MM.1S (cell line): ENCODE measurements at regions not wholly inside any gene's neighbourhood (a gene's known extent, or its start where the extent isn't known, plus 50 kb on each side); places are given as distances from the start of the nearest gene placed in this dataset.

Source experiments
- DNase-seq: peaks from one replicate; pipeline ENCODE4 v3.0.0-alpha.2; 2015
- H2AFZ ChIP-seq: fragments of 300-600 bp; sonication (generic); 2 replicates; pipeline ENCODE4 v1.6.0; 2016; ENCODE audit warnings: antibody characterized with exemption, low read length
- H3F3A ChIP-seq: fragments of 300-600 bp; sonication (generic); 2 replicates; pipeline ENCODE4 v1.6.1; 2016; ENCODE audit warnings: mild to moderate bottlenecking, antibody characterized with exemption, low read length, moderate library complexity, mixed read lengths; ENCODE audit not compliant: insufficient read depth
- H3K27ac ChIP-seq: fragments of 300-600 bp; sonication (generic); 2 replicates; pipeline ENCODE4 v1.5.1; 2016; ENCODE audit warnings: mild to moderate bottlenecking, low read length
- H3K27me3 ChIP-seq: fragments of 300-600 bp; sonication (generic); replicated peaks from 2 replicates; pipeline ENCODE4 v1.6.0; 2016; ENCODE audit warnings: low read length; ENCODE audit not compliant: insufficient read depth
- H3K36me3 ChIP-seq: fragments of 300-600 bp; sonication (generic); replicated peaks from 2 replicates; pipeline ENCODE4 v1.6.1; 2016; ENCODE audit warnings: mild to moderate bottlenecking, low read length, mixed read lengths; ENCODE audit not compliant: insufficient read depth
- H3K4me1 ChIP-seq: fragments of 300-600 bp; sonication (generic); 2 replicates; pipeline ENCODE4 v1.6.1; 2016; ENCODE audit warnings: low read length, mixed read lengths
- H3K4me2 ChIP-seq: fragments of 300-600 bp; sonication (generic); 2 replicates; pipeline ENCODE4 v1.6.0; 2016; ENCODE audit warnings: low read depth, low read length
- H3K4me3 ChIP-seq: fragments of 300-600 bp; sonication (generic); 2 replicates; pipeline ENCODE4 v1.5.1; 2016; ENCODE audit warnings: low read length, mixed read lengths
- H3K79me2 ChIP-seq: fragments of 300-600 bp; sonication (generic); 2 replicates; pipeline ENCODE4 v1.6.1; 2016; ENCODE audit warnings: mixed run types, low read length, mixed read lengths
- H3K9ac ChIP-seq: fragments of 300-600 bp; sonication (generic); 2 replicates; pipeline ENCODE4 v1.6.1; 2016; ENCODE audit warnings: low read length, mixed read lengths
- H3K9me2 ChIP-seq: fragments of 300-600 bp; sonication (generic); replicated peaks from 2 replicates; pipeline ENCODE4 v1.6.1; 2016; ENCODE audit warnings: mild to moderate bottlenecking, low read length, mixed read lengths; ENCODE audit not compliant: insufficient read depth
- H3K9me3 ChIP-seq: fragments of 300-600 bp; sonication (generic); replicated peaks from 2 replicates; pipeline ENCODE4 v1.6.1; 2016; ENCODE audit warnings: mild to moderate bottlenecking, low read length, mixed read lengths; ENCODE audit not compliant: insufficient read depth
- H4K20me1 ChIP-seq: fragments of 300-600 bp; sonication (generic); 2 replicates; pipeline ENCODE4 v1.6.1; 2016; ENCODE audit warnings: mild to moderate bottlenecking, low read length, moderate library complexity, mixed read lengths; ENCODE audit not compliant: insufficient read depth
- EZH2 ChIP-seq: fragments of 300-600 bp; sonication (generic); optimal IDR thresholded peaks from 2 replicates; pipeline ENCODE3; 2017; ENCODE audit warnings: low read depth, mild to moderate bottlenecking, antibody characterized with exemption, low read length, mixed read lengths
- EZH2phosphoT487 ChIP-seq: fragments of 300-600 bp; sonication (generic); IDR thresholded peaks from 2 replicates; pipeline ENCODE4 v1.6.1; 2018; ENCODE audit warnings: antibody characterized with exemption, low read length
- TF ChIP-seq, protein P1 (sequence below): fragments of 300-600 bp; sonication (generic); IDR thresholded peaks from 2 replicates; pipeline ENCODE4 v1.5.1; 2016; ENCODE audit warnings: antibody characterized with exemption, low read length, mixed read lengths

DNA sequence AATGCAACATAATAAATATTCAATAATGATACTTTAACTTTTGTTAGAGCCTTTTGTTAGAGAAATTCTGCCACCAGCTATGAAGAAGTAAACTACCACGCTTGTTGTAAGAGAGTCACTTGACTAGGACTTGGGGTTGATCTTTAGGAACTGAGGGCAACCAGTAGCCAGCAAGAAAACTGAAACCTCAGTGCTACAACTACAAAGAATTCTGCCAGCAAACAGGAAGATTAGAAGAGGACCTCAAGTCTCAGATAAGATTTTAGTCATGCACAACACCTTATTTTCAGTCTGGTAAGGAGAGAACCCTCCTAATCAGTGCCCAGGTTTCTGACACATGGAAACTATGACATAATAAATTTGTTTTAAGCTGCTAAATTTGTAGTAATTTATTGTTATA is 498.3 kb upstream of the STEAP1 start:
- no peak overlapping the region for H2AFZ ChIP-seq
- no peaks in the 10 kb centered on the region for H3F3A ChIP-seq
- no peak overlapping the region for H3K4me2 ChIP-seq
- no peak overlapping the region for H3K4me3 ChIP-seq
- H4K20me1 ChIP-seq, result no peaks in the 10 kb centered on the region
- TF ChIP-seq, protein P1, sequence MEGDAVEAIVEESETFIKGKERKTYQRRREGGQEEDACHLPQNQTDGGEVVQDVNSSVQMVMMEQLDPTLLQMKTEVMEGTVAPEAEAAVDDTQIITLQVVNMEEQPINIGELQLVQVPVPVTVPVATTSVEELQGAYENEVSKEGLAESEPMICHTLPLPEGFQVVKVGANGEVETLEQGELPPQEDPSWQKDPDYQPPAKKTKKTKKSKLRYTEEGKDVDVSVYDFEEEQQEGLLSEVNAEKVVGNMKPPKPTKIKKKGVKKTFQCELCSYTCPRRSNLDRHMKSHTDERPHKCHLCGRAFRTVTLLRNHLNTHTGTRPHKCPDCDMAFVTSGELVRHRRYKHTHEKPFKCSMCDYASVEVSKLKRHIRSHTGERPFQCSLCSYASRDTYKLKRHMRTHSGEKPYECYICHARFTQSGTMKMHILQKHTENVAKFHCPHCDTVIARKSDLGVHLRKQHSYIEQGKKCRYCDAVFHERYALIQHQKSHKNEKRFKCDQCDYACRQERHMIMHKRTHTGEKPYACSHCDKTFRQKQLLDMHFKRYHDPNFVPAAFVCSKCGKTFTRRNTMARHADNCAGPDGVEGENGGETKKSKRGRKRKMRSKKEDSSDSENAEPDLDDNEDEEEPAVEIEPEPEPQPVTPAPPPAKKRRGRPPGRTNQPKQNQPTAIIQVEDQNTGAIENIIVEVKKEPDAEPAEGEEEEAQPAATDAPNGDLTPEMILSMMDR, result no peak
- TF ChIP-seq EZH2, result no peak
- no peak for TF ChIP-seq EZH2phosphoT487
- no peaks in the 10 kb centered on the region for H3K27me3 ChIP-seq
- H3K9ac ChIP-seq, result no peak overlapping the region
- H3K79me2 ChIP-seq, result no peaks in the 10 kb centered on the region
- H3K9me3 ChIP-seq, result no peaks in the 10 kb centered on the region
- no peaks in the 10 kb centered on the region for H3K9me2 ChIP-seq
- peak; percentile 47 for DNase-seq
- H3K4me1 ChIP-seq, result no peaks in the 10 kb centered on the region
- H3K27ac ChIP-seq, result no peak overlapping the region
- no peaks in the 10 kb centered on the region for H3K36me3 ChIP-seq

GRCh38 chr7:89661876-89662275 is 492.4 kb upstream of the STEAP1 start:
- H3K79me2 ChIP-seq, result no peaks in the 10 kb centered on the region
- no peak overlapping the region for H3K4me2 ChIP-seq
- no peak overlapping the region for H3K27ac ChIP-seq
- H3K27me3 ChIP-seq, result no peaks in the 10 kb centered on the region
- no peak overlapping the region for H2AFZ ChIP-seq
- no peaks in the 10 kb centered on the region for H3K9me3 ChIP-seq
- no peaks in the 10 kb centered on the region for H3K4me1 ChIP-seq
- no peaks in the 10 kb centered on the region for H3F3A ChIP-seq
- TF ChIP-seq EZH2phosphoT487 (no peak), EZH2 (no peak)
- TF ChIP-seq, protein P1, result no peak
- H3K9me2 ChIP-seq, result no peaks in the 10 kb centered on the region
- H3K9ac ChIP-seq, result no peak overlapping the region
- DNase-seq, result no peak
- no peak overlapping the region for H3K4me3 ChIP-seq
- H3K36me3 ChIP-seq, result no peaks in the 10 kb centered on the region
- H4K20me1 ChIP-seq, result no peaks in the 10 kb centered on the region

GRCh38 chr7:89666136-89666835 is 488.0 kb upstream of the STEAP1 start:
- no peaks in the 10 kb centered on the region for H3F3A ChIP-seq
- H3K9me2 ChIP-seq, result no peaks in the 10 kb centered on the region
- no peaks in the 10 kb centered on the region for H3K36me3 ChIP-seq
- no peak overlapping the region for H3K9ac ChIP-seq
- no peak overlapping the region for H3K4me2 ChIP-seq
- H3K4me3 ChIP-seq, result no peak overlapping the region
- H3K79me2 ChIP-seq, result no peaks in the 10 kb centered on the region
- no peak overlapping the region for H3K27ac ChIP-seq
- H3K4me1 ChIP-seq, result no peaks in the 10 kb centered on the region
- H4K20me1 ChIP-seq, result no peaks in the 10 kb centered on the region
- no peak for DNase-seq
- no peaks in the 10 kb centered on the region for H3K9me3 ChIP-seq
- TF ChIP-seq, protein P1, result no peak
- no peak for TF ChIP-seq EZH2
- no peak for TF ChIP-seq EZH2phosphoT487
- H3K27me3 ChIP-seq, result no peaks in the 10 kb centered on the region
- H2AFZ ChIP-seq, result no peak overlapping the region
